ENCODE measurements at regions not wholly inside any gene's neighbourhood (a gene's known extent, or its start where the extent isn't known, plus 50 kb on each side); places are given as distances from the start of the nearest gene placed in this dataset.

- intact Hi-C loops (cut with DNase I): no loop called here
- DNase-seq: no peak
- no peak for ATAC-seq (ENCODE audit: poor library complexity)
These were observed 1117.0 kb upstream of the PHF14 start for GRCh38 chr7:9856668-9857067.

DNA sequence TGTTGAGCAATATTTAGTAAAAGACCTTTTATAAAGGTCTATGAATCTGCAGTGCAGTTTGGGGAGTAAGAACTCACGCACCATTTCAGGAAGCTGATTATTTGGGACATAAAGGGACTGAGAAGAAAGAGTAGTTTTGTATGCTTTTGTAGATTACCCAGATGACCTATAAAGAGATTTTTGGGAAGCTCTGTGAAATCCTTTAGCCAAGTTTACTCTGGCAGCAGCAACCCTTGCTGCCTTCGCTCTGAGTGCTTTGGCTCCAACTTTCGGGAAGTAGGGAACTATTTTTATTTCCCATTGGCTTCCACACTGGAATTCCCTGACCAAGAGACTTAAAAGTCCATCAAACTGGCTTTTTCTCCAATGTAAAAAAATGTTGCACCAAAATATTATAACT lies 1110.1 kb upstream of the PHF14 start:
- ATAC-seq (ENCODE audit: poor library complexity) (no peak), DNase-seq (no peak)
- intact Hi-C loops (cut with DNase I): no loop called here

GRCh38 chr7:9869151-9869550 lies 1104.5 kb upstream of the PHF14 start:
- DNase-seq (no peak), ATAC-seq (ENCODE audit: poor library complexity) (no peak)
- intact Hi-C loops (cut with DNase I): no loop called here

GRCh38 chr7:9869566-9869965 lies 1104.1 kb upstream of the PHF14 start:
- no peak for DNase-seq

DNA sequence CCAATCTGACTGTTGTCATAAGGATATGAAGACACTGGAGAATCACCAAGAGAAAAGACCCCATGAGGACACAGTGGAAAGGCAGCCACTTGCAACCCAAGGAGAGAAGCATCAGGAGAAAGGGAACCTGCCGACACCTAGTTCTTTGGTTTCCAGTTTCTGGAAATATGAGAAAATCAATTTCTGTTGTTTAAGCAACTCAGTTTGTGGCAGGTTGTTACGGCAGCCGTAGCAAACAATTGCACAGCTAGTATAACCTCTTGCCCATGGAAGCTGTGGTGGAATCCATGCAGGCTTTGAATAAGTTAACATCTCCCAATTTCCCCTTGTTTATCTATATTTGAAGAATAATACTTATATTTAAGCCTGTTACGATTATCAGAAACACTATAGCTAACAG lies 1103.0 kb upstream of the PHF14 start:
- DNase-seq (no peak), ATAC-seq (ENCODE audit: poor library complexity) (no peak)
- intact Hi-C loops (cut with DNase I): no loop called here

More at GRCh38 chr7:9869566-9869965, 1104.1 kb upstream of the PHF14 start:
- intact Hi-C loops (cut with DNase I): no loop called here
- no peak for ATAC-seq (ENCODE audit: poor library complexity)

DNA sequence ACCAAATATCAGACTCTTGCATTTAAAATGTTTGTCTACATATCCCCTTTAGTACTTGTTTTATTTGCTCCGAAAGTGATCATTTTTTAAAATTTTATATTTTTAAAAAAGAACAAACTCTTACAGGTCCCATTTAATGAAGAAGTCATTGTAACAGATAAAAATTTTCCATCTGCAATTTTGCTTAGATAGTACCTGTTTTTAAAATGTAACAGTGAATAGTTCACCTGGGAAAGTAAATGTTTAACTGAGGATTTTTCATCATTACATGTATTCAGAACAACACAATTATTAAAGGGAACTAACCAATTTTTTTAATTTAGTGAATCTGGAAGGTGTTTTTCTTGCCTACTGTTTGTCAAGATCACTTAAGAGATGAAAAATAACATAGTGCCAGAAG lies 1099.5 kb upstream of the PHF14 start:
- no peak for DNase-seq
- no peak for ATAC-seq (ENCODE audit: poor library complexity)
- intact Hi-C loops (cut with DNase I): no loop called here

GRCh38 chr7:9876053-9876452 lies 1097.6 kb upstream of the PHF14 start:
- no peak for DNase-seq
- intact Hi-C loops (cut with DNase I): no loop called here
- ATAC-seq (ENCODE audit: poor library complexity): no peak

- intact Hi-C loops (cut with DNase I): no loop called here
- DNase-seq: no peak
- ATAC-seq (ENCODE audit: poor library complexity): peak; percentile 20
These were observed 1084.1 kb upstream of the PHF14 start for GRCh38 chr7:9889554-9889953.

GRCh38 chr7:9890092-9890491 lies 1083.6 kb upstream of the PHF14 start:
- intact Hi-C loops (cut with DNase I): no loop called here
- ATAC-seq (ENCODE audit: poor library complexity) (no peak), DNase-seq (no peak)

DNA sequence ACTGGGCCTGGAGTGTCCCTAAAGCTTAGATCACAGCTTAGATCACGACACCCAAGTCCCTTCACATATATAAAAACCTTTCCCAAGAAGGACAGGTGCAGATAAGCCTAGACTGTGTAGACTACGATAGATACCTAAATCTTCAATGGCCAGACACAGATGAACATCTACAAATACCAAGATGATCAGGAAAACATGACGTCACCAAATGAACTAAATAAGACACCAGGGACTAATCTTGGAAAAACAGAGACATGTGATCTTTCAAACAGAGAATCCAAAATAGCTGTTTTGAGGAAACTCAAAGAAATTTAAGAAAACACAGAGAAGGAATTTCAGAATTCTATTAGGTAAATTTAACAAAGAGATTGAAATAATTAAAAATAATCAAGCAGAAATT lies 1082.6 kb upstream of the PHF14 start:
- intact Hi-C loops (cut with DNase I): no loop called here
- no peak for ATAC-seq (ENCODE audit: poor library complexity)
- no peak for DNase-seq

- intact Hi-C loops (cut with DNase I): no loop called here
- ATAC-seq (ENCODE audit: poor library complexity): no peak
- no peak for DNase-seq
These were observed 1073.3 kb upstream of the PHF14 start for GRCh38 chr7:9900339-9900738.

GRCh38 chr7:9921326-9921725 lies 1052.3 kb upstream of the PHF14 start:
- intact Hi-C loops (cut with DNase I): no loop called here
- ATAC-seq (ENCODE audit: poor library complexity) (no peak), DNase-seq (no peak)

DNA sequence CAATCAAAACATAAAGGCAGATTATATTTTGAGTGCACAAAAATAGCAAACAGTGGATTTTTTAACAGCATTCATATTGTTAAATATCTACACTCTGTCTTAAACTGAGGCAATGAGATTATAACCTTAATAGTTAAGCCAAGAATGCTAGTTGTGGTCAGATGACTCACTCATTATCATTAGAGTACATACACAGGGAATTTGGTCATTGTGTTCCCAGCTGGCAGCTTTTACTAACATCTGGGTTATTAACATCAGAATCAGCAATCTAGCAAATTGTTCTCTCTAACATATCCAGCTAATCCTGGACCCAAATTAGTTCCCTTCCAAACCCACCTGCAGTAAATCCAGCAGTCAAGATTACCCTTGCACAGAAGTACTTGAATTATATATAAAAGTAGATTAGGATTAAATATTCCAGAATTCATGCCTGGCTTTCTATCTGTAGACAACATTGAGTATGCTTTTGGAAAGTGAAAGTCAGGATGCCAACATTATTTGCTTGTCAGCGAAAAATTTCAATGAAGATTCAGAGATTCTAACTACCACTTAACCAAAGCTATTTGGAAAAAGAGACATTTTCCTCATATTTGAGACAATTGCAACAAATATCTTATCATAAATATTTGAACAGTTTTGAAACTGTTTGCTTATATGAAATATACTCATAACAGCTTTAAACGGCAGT lies 1035.6 kb upstream of the PHF14 start:
- ATAC-seq (ENCODE audit: poor library complexity): no peak

GRCh38 chr7:9939176-9939575 lies 1034.5 kb upstream of the PHF14 start:
- intact Hi-C loops (cut with DNase I): no loop called here
- no peak for ATAC-seq (ENCODE audit: poor library complexity)
- DNase-seq: no peak

More for the DNA sequence above, 1035.6 kb upstream of the PHF14 start:
- DNase-seq: no peak
- intact Hi-C loops (cut with DNase I): no loop called here

- DNase-seq: no peak
- no peak for ATAC-seq (ENCODE audit: poor library complexity)
- intact Hi-C loops (cut with DNase I): no loop called here
These were observed 1028.5 kb upstream of the PHF14 start for GRCh38 chr7:9945131-9945530.

GRCh38 chr7:9945857-9946256 lies 1027.8 kb upstream of the PHF14 start:
- intact Hi-C loops (cut with DNase I): no loop called here
- DNase-seq (no peak), ATAC-seq (ENCODE audit: poor library complexity) (no peak)

- ATAC-seq (ENCODE audit: poor library complexity) (no peak), DNase-seq (no peak)
- intact Hi-C loops (cut with DNase I): no loop called here
These were observed 1018.5 kb upstream of the PHF14 start for GRCh38 chr7:9955138-9955537.

GRCh38 chr7:9958486-9958885 lies 1015.2 kb upstream of the PHF14 start:
- ATAC-seq (ENCODE audit: poor library complexity): no peak
- DNase-seq: no peak
- intact Hi-C loops (cut with DNase I): no loop called here

DNA sequence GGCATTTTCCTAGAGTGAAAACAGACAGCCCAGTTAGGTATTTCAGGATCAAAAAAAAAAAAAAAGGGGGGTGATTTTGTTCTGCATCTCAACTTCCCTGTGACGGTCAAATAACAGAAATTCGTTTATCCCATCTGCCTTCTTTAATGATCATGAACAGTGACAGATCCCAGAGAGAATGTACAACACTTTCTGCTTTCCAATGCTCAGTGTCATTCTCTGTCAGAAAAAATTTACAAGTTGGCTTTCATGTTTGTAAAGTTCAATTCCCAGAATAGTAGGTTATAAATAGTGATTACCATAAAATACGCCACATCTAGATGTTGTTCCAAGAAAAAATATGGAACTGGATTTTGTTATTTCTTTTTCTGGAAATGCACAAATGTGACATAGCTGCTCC lies 1013.2 kb upstream of the PHF14 start:
- intact Hi-C loops (cut with DNase I): no loop called here
- DNase-seq (no peak), ATAC-seq (ENCODE audit: poor library complexity) (no peak)

DNA sequence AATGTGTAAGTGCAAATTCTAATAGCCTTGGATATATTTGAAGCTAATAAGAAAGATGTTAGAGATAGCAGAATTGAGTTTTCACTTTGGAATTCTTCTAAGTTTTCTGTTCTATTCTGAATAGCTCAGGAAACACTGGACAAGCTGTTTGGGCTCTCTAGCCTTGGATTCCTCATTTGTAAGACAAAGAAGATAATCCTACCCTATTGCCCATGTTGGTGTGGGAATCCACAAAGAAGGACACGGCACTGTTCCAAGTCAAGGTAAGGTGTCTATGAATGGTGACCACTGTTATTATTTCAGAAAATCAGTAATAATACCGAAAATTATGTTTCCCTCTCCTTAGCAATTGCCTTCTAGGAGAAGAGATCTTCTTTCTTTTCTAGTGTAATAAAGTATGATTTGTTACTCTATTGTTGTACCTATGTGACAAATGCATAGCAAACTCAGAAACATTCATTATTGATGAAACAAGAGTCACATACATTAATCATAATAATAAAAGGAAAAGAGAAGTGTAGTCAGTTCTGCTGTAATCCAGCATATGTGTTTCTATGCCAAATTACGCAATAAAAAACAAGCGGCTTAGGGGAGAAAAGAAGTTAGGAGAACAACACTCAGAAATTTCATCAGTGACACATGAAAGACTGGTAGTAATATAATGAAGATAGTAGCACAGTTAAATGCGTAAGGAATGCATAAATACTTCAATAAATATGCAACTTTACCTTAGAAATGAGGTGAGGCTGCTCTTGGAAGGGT lies 1012.3 kb upstream of the PHF14 start:
- DNase-seq: no peak
- intact Hi-C loops (cut with DNase I): no loop called here
- ATAC-seq (ENCODE audit: poor library complexity): no peak

DNA sequence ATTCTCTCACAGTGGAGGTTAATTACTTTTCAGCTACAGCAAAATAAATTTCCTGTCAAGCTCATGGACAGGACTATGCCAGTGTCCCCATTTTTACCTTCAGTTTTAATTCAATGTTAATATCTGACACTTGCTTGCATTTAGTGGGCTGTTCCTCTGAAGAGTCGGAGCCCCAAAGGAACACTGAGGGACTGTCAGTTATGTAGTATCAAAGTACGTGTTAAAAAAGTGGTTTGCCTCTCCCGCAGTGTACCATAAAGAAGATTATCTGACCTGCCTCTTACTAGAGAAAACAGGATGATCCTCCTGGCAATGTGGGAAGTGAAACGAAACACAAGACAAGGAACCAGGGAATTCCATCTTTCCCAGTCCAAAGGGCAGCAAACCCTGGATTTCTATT lies 1010.9 kb upstream of the PHF14 start:
- intact Hi-C loops (cut with DNase I): no loop called here
- DNase-seq: no peak
- no peak for ATAC-seq (ENCODE audit: poor library complexity)
